IMR-90 (cell line): ENCODE measurements at regions not wholly inside any gene's neighbourhood (a gene's known extent, or its start where the extent isn't known, plus 50 kb on each side); places are given as distances from the start of the nearest gene placed in this dataset.

Source experiments
- ATAC-seq: fragments of 200-7000 bp; cut with Tn5 transposase; 2 replicates; pipeline ENCODE4 v1.9.1; 2020; ENCODE audit warnings: low read depth, mild to moderate bottlenecking, moderate library complexity
- BruUV-seq: library from RNA; stranded (reverse); fragments of 400-500 nt; replicated peaks from 2 replicates; lab custom pipeline; 2021; lab: Mats Ljungman, UMichigan
- CTCF ChIA-PET: fragments of 300-600 bp; formaldehyde crosslinking; extraction: SDS; loops from one replicate; lab custom pipeline; 2021; ENCODE audit warnings: antibody characterized with exemption; lab: Yijun Ruan, JAX
- POLR2A ChIA-PET: fragments of 300-600 bp; sonication (Branson Sonifier 250); formaldehyde crosslinking; loops from one replicate; lab custom pipeline; 2022; ENCODE audit warnings: antibody characterized with exemption; ENCODE audit not compliant: unreplicated experiment; lab: Charles Lee
- DNase-seq: peaks from one replicate; pipeline ENCODE4 v3.0.0; 2013
- H2AFZ ChIP-seq: replicated peaks from 2 replicates; pipeline ENCODE3; 2013; ENCODE audit warnings: low read length, mild to moderate bottlenecking; ENCODE audit not compliant: poor library complexity
- H2AK5ac ChIP-seq: 2 replicates; pipeline ENCODE4 v1.6.1; 2013; ENCODE audit warnings: low read depth, low read length, inconsistent platforms
- H2AK9ac ChIP-seq: replicated peaks from 2 replicates; pipeline ENCODE3; 2013; ENCODE audit warnings: mild to moderate bottlenecking, low read depth, low read length, moderate library complexity; ENCODE audit not compliant: poor library complexity
- H2BK120ac ChIP-seq: 2 replicates; pipeline ENCODE4 v1.6.1; 2013; ENCODE audit warnings: low read depth, low read length, inconsistent platforms
- H2BK15ac ChIP-seq: 3 replicates; pipeline ENCODE4 v1.6.1; 2013; ENCODE audit warnings: low read depth, low read length, inconsistent platforms
- H2BK20ac ChIP-seq: 2 replicates; pipeline ENCODE4 v1.6.1; 2013; ENCODE audit warnings: low read depth, mild to moderate bottlenecking, inconsistent platforms, low read length, moderate library complexity
- H2BK5ac ChIP-seq: 2 replicates; pipeline ENCODE4 v1.6.1; 2013; ENCODE audit warnings: mild to moderate bottlenecking, low read depth, low read length, inconsistent platforms; ENCODE audit not compliant: poor library complexity, severe bottlenecking
- H3K14ac ChIP-seq: replicated peaks from 2 replicates; pipeline ENCODE4 v1.6.1; 2013; ENCODE audit warnings: low read depth, low read length, inconsistent platforms
- H3K18ac ChIP-seq: 2 replicates; pipeline ENCODE4 v1.6.1; 2013; ENCODE audit warnings: low read depth, low read length, control low read depth
- H3K23ac ChIP-seq: 2 replicates; pipeline ENCODE4 v1.6.1; 2013; ENCODE audit warnings: low read depth, low read length, inconsistent platforms
- H3K27ac ChIP-seq: 2 replicates; pipeline ENCODE4 v1.5.1; 2013; ENCODE audit warnings: mild to moderate bottlenecking, control low read depth, low read length; ENCODE audit not compliant: insufficient read depth
- H3K27me3 ChIP-seq: 2 replicates; pipeline ENCODE4 v1.6.1; 2013; ENCODE audit warnings: low read length; ENCODE audit not compliant: control insufficient read depth, insufficient read depth
- H3K36me3 ChIP-seq: 2 replicates; pipeline ENCODE4 v1.6.1; 2013; ENCODE audit warnings: low read length, mixed read lengths; ENCODE audit not compliant: control insufficient read depth, insufficient read depth
- H3K4ac ChIP-seq: 2 replicates; pipeline ENCODE4 v1.6.1; 2013; ENCODE audit warnings: low read depth, low read length, inconsistent platforms
- H3K4me1 ChIP-seq: 2 replicates; pipeline ENCODE4 v1.6.1; 2013; ENCODE audit warnings: low read length, mixed read lengths; ENCODE audit not compliant: control insufficient read depth, insufficient read depth
- H3K4me2 ChIP-seq: 2 replicates; pipeline ENCODE4 v1.6.1; 2013; ENCODE audit warnings: low read depth, mild to moderate bottlenecking, control low read depth, low read length, moderate library complexity
- H3K4me3 ChIP-seq: 2 replicates; pipeline ENCODE4 v1.5.1; 2013; ENCODE audit warnings: low read depth, mild to moderate bottlenecking, control low read depth, low read length, moderate library complexity; ENCODE audit not compliant: insufficient read depth
- H3K56ac ChIP-seq: 2 replicates; pipeline ENCODE4 v1.6.1; 2013; ENCODE audit warnings: low read length, inconsistent platforms; ENCODE audit not compliant: insufficient read depth; ENCODE audit errors: extremely low read depth
- H3K79me1 ChIP-seq, 2 experiments: 2 replicates each; pipeline ENCODE4 v1.6.1; 2013; ENCODE audit warnings: low read length in 2 of 2, inconsistent platforms in 1 of 2, low read depth in 1 of 2
- H3K9ac ChIP-seq: 2 replicates; pipeline ENCODE4 v1.6.1; 2013; ENCODE audit warnings: low read depth, low read length, control low read depth
- H3K9me1 ChIP-seq: 2 replicates; pipeline ENCODE4 v1.6.1; 2013; ENCODE audit warnings: low read length, inconsistent platforms; ENCODE audit not compliant: insufficient read depth
- H3K9me3 ChIP-seq: 2 replicates; pipeline ENCODE4 v1.6.1; 2013; ENCODE audit warnings: low read length; ENCODE audit not compliant: control insufficient read depth, insufficient read depth
- H4K20me1 ChIP-seq: 2 replicates; pipeline ENCODE4 v1.6.1; 2013; ENCODE audit warnings: low read length, inconsistent platforms; ENCODE audit not compliant: insufficient read depth
- H4K5ac ChIP-seq: 2 replicates; pipeline ENCODE4 v1.6.1; 2013; ENCODE audit warnings: mild to moderate bottlenecking, low read depth, low read length, control low read depth
- H4K8ac ChIP-seq, 2 experiments: 2 replicates each; pipeline ENCODE4 v1.6.1; 2013; ENCODE audit warnings: low read depth in 2 of 2, low read length in 2 of 2, control low read depth in 1 of 2, inconsistent platforms in 1 of 2
- H4K91ac ChIP-seq: 2 replicates; pipeline ENCODE4 v1.6.1; 2013; ENCODE audit warnings: low read depth, low read length, inconsistent platforms; ENCODE audit not compliant: insufficient read depth
- CHD1 ChIP-seq: IDR thresholded peaks from 2 replicates; pipeline ENCODE4 v1.6.1; 2012; ENCODE audit warnings: low read depth, low read length, improper control_type of control experiment
- MXI1 ChIP-seq: IDR thresholded peaks from 2 replicates; pipeline ENCODE4 v1.6.1; 2012; ENCODE audit warnings: low read depth, mild to moderate bottlenecking, low read length, moderate library complexity, borderline replicate concordance
- RAD21 ChIP-seq: IDR thresholded peaks from 2 replicates; pipeline ENCODE4 v1.6.1; 2012; ENCODE audit warnings: low read length, improper control_type of control experiment
- WGBS, 2 experiments: methylation state at CpG; one replicate each; pipeline versions ENCODE4 v1.1.5 to v1.1.7; 2013; ENCODE audit warnings: missing lambda C conversion rate in 2 of 2; ENCODE audit not compliant: insufficient read length in 1 of 2; ENCODE audit errors: extremely low coverage in 2 of 2; 5-methylcytosine and 5-hydroxymethylcytosine counted together
- dilution Hi-C: fragments of 300-500 bp; cut with HindIII; formaldehyde crosslinking; loops from one replicate; pipeline ENCODE4 v1.14.3; 2018; ENCODE audit warnings: low sequenced_read_pairs; ENCODE audit not compliant: unreplicated experiment
- in situ Hi-C: fragments of 300-500 bp; cut with MboI; formaldehyde crosslinking; loops from 3 replicates; pipeline ENCODE4 v1.14.3; 2019; ENCODE audit warnings: low sequenced_read_pairs, inconsistent platforms, mixed read lengths
- intact Hi-C: fragments of 100-400 bp; cut with micrococcal nuclease; formaldehyde crosslinking; loops from 2 replicates; pipeline ENCODE4 v1.10.0; 2022
- TF ChIP-seq, protein P1 (sequence below): fragments of 150-350 bp; IDR thresholded peaks from 2 replicates; pipeline ENCODE4 v1.6.1; 2017; ENCODE audit warnings: mild to moderate bottlenecking, antibody characterized with exemption, low read length, low read depth

DNA sequence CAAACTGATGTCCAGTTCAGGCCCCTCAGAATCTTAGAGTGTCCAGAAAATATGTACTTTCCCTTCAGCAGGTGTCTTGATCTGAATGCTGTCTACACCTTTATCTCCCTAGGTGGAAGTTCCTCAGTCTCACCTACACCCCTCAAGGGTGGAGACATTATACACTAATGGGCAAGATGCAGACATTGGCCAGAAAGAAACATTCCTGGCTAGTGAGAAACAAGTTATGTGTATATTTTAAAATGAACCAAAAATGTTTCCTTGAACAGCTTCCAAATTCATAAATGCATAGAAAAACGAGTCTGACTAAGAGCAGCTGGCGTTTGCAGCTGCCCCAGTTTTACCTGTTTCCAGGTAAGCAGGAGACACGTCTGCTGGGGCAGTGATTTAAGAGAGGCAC is 140.5 kb upstream of the IRX4 start:
- Histone ChIP-seq H3K9me1 (no peaks in the 10 kb centered on the region), H3K9me3 (no peaks in the 10 kb centered on the region), H3K23ac (no peak overlapping the region), H3K9ac (no peak overlapping the region), H3K56ac (no peak overlapping the region), H3K4me3 (no peak overlapping the region), H2BK15ac (no peak overlapping the region), H3K27ac (no peak overlapping the region), H4K91ac (no peak overlapping the region), H4K20me1 (no peaks in the 10 kb centered on the region), H2AK5ac (no peak overlapping the region), H3K36me3 (no peaks in the 10 kb centered on the region), H3K27me3 (no peaks in the 10 kb centered on the region), H2BK5ac (no peak overlapping the region), H2AFZ (no peak overlapping the region), H3K79me1 (no peaks in the 10 kb centered on the region), H3K4me1 (no peaks in the 10 kb centered on the region), H3K18ac (no peak overlapping the region), H4K5ac (no peak overlapping the region), H2AK9ac (no peak overlapping the region), H3K4ac (no peak overlapping the region), H4K8ac (no peak overlapping the region), H3K4me2 (no peak overlapping the region), H2BK20ac (no peak overlapping the region), H3K14ac (no peak overlapping the region), H2BK120ac (no peak overlapping the region)
- ATAC-seq (no peak), DNase-seq (no peak)
- BruUV-seq = no TSS peak
- dilution Hi-C loops = no loop called here
- POLR2A ChIA-PET = no interaction called here
- TF ChIP-seq RAD21 (no peak), CHD1 (no peak), MXI1 (no peak)
- TF ChIP-seq, protein P1, sequence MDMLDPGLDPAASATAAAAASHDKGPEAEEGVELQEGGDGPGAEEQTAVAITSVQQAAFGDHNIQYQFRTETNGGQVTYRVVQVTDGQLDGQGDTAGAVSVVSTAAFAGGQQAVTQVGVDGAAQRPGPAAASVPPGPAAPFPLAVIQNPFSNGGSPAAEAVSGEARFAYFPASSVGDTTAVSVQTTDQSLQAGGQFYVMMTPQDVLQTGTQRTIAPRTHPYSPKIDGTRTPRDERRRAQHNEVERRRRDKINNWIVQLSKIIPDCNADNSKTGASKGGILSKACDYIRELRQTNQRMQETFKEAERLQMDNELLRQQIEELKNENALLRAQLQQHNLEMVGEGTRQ = no peak
- intact Hi-C loops = no loop called here
- in situ Hi-C loops = no loop called here
- CTCF ChIA-PET = no interaction called here
- no CpG with 5 or more reads among the region's 3 CpGs for WGBS, 2 experiments
